Pons (tissue), 1 donor: ENCODE measurements at regions not wholly inside any gene's neighbourhood (a gene's known extent, or its start where the extent isn't known, plus 50 kb on each side); places are given as distances from the start of the nearest gene placed in this dataset.
A peak's percentile ranks its signal among the peaks of the same experiment; 100 is the strongest.
"Not testable (repeated sequence)": the region's sequence is repeated elsewhere in the genome, so short reads cannot be mapped to it uniquely, and the experiment has no call there.

ENCODE experiments used
- DNase-seq: peaks from one replicate; pipeline ENCODE4 v3.0.0-alpha.2; 2016; ENCODE audit warnings: low spot score

GRCh38 chr2:146405402-146406309 is 1439.2 kb upstream of the ACVR2A start:
- not testable (repeated sequence) for DNase-seq

GRCh38 chr2:146403546-146404160 is 1441.2 kb upstream of the ACVR2A start:
- not testable (repeated sequence) for DNase-seq

- DNase-seq, result no peak
These were observed 1452.2 kb upstream of the ACVR2A start for GRCh38 chr2:146392631-146393030.

- DNase-seq, result no peak
These were observed 1452.6 kb upstream of the ACVR2A start for GRCh38 chr2:146392186-146392585.

GRCh38 chr2:146388757-146389156 is 1456.1 kb upstream of the ACVR2A start:
- DNase-seq, result no peak

- DNase-seq, result no peak
These were observed 1458.7 kb upstream of the ACVR2A start for GRCh38 chr2:146386096-146386495.

GRCh38 chr2:146385031-146385430 is 1459.8 kb upstream of the ACVR2A start:
- no peak for DNase-seq

GRCh38 chr2:146376511-146377064 is 1468.2 kb upstream of the ACVR2A start:
- no peak for DNase-seq

- DNase-seq, result no peak
These were observed 1470.3 kb upstream of the ACVR2A start for GRCh38 chr2:146374505-146374904.

GRCh38 chr2:146371364-146371763 is 1473.5 kb upstream of the ACVR2A start:
- DNase-seq, result not testable (repeated sequence)

GRCh38 chr2:146370826-146371225 is 1474.0 kb upstream of the ACVR2A start:
- DNase-seq, result no peak

- no peak for DNase-seq
These were observed 1478.6 kb upstream of the ACVR2A start for GRCh38 chr2:146366276-146366675.

- DNase-seq, result no peak
These were observed 1479.8 kb upstream of the ACVR2A start for GRCh38 chr2:146365041-146365440.

- DNase-seq, result no peak
These were observed 1481.1 kb upstream of the ACVR2A start for GRCh38 chr2:146363731-146364130.

- DNase-seq, result no peak
These were observed 1493.1 kb upstream of the ACVR2A start for GRCh38 chr2:146351689-146352088.

- DNase-seq, result no peak
These were observed 1495.5 kb upstream of the ACVR2A start for GRCh38 chr2:146349334-146349733.

- DNase-seq, result no peak
These were observed 1519.9 kb upstream of the ACVR2A start for GRCh38 chr2:146324951-146325350.

- DNase-seq, result no peak
These were observed 1521.3 kb upstream of the ACVR2A start for GRCh38 chr2:146323564-146323963.

GRCh38 chr2:146321175-146321574 is 1523.7 kb upstream of the ACVR2A start:
- no peak for DNase-seq

GRCh38 chr2:146317959-146318358 is 1526.9 kb upstream of the ACVR2A start:
- DNase-seq, result no peak

- peak; percentile 20 for DNase-seq
These were observed 1531.9 kb upstream of the ACVR2A start for GRCh38 chr2:146312899-146313298.

GRCh38 chr2:146305164-146305563 is 1539.7 kb upstream of the ACVR2A start:
- DNase-seq, result no peak

- DNase-seq, result no peak
These were observed 1543.5 kb upstream of the ACVR2A start for GRCh38 chr2:146301287-146301686.
